Stomach (tissue), 4 donors: ENCODE measurements at regions not wholly inside any gene's neighbourhood (a gene's known extent, or its start where the extent isn't known, plus 50 kb on each side); places are given as distances from the start of the nearest gene placed in this dataset.

Source experiments
- EP300 ChIP-seq: sonication (generic); formaldehyde crosslinking; IDR thresholded peaks from one replicate; pipeline ENCODE4 v1.6.1; 2017; ENCODE audit warnings: antibody characterized with exemption
- POLR2A ChIP-seq, 4 donors: fragments of 450-650 bp; IDR thresholded peaks; one replicate each; pipeline ENCODE4 v1.6.1; 2016; ENCODE audit warnings: antibody characterized with exemption in 4 of 4, control low read depth in 2 of 4, mild to moderate bottlenecking in 1 of 4, moderate library complexity in 1 of 4
- POLR2AphosphoS5 ChIP-seq, 3 donors: sonication (generic); formaldehyde crosslinking; IDR thresholded peaks; one replicate each; pipeline ENCODE4 v1.6.1; 2016; ENCODE audit warnings: antibody characterized with exemption in 3 of 3
- TF ChIP-seq, protein P1 (sequence below), 7 experiments: fragments of 450-650 bp in 4 of 7; fragments of 200-600 bp in 3 of 7; sonication (generic) in 3 of 7; IDR thresholded peaks; one replicate each; pipeline ENCODE4 v1.5.1; 2016 to 2019; ENCODE audit warnings: antibody characterized with exemption in 7 of 7, control low read depth in 2 of 7, mild to moderate bottlenecking in 1 of 7

DNA sequence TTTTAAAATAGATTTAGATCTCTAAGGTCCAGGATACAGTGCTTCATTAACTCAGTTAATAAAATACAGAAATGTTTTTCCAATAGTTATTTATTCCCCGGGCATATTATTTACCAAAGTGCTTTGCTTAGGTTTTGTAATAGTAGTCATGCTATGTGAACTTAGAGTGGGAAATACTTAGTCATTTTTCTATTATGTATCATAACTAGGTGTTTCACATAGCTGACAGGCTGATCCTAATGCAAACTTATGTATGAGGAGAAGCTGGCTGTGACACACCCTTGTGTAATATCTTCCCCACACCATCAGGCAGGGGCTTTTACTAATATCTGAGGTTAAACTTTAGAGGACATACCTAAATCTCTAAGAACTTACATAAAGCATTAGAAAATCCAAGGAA lies 277.7 kb upstream of the RIMS1 start:
- TF ChIP-seq, protein P1, sequence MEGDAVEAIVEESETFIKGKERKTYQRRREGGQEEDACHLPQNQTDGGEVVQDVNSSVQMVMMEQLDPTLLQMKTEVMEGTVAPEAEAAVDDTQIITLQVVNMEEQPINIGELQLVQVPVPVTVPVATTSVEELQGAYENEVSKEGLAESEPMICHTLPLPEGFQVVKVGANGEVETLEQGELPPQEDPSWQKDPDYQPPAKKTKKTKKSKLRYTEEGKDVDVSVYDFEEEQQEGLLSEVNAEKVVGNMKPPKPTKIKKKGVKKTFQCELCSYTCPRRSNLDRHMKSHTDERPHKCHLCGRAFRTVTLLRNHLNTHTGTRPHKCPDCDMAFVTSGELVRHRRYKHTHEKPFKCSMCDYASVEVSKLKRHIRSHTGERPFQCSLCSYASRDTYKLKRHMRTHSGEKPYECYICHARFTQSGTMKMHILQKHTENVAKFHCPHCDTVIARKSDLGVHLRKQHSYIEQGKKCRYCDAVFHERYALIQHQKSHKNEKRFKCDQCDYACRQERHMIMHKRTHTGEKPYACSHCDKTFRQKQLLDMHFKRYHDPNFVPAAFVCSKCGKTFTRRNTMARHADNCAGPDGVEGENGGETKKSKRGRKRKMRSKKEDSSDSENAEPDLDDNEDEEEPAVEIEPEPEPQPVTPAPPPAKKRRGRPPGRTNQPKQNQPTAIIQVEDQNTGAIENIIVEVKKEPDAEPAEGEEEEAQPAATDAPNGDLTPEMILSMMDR (IDR thresholded peaks at IDR 0.05): no peak
- TF ChIP-seq EP300: no peak
- no peak for TF ChIP-seq POLR2AphosphoS5 (IDR thresholded peaks at IDR 0.05)
- no peak for TF ChIP-seq POLR2A (IDR thresholded peaks at IDR 0.05)
